Prostate gland (tissue), 2 donors: ENCODE measurements at regions not wholly inside any gene's neighbourhood (a gene's known extent, or its start where the extent isn't known, plus 50 kb on each side); places are given as distances from the start of the nearest gene placed in this dataset.

Source experiments
- CTCF ChIP-seq, 4 experiments: fragments of 200-600 bp in 2 of 4; fragments of 450-650 bp in 2 of 4; sonication (generic) in 2 of 4; IDR thresholded peaks; 1 replicate in 3 of 4; 2 replicates in 1 of 4; pipeline ENCODE4 v1.5.1; 2016 to 2019; ENCODE audit warnings: antibody characterized with exemption in 4 of 4, mild to moderate bottlenecking in 2 of 4, moderate library complexity in 2 of 4
- POLR2A ChIP-seq: fragments of 450-650 bp; IDR thresholded peaks from one replicate; pipeline ENCODE4 v1.6.1; 2016; ENCODE audit warnings: antibody characterized with exemption, mild to moderate bottlenecking

DNA sequence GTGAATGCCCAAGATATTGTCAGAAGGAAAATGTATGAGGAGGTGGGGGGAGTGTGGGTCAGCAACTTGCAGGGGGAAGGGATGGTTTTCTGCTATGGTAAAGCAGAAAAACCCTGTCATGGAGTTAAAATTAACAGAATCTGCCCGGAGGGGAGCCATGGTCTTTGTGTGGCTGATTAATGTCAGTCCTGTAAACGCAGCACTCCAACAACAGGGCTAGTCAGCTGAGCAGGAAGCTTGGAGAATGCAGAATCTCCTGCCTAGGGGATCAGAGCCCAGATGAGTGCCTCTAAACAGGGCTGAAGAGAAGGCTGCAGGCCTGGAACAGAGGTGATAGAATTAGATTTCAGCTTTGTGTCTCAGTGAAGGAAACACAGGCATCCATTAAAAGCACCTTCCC, 140.9 kb upstream of the MTNR1B start:
- TF ChIP-seq POLR2A = no peak
- no peak for TF ChIP-seq CTCF (IDR thresholded peaks at IDR 0.05)
